Osteoblast (primary cell): ENCODE measurements at regions not wholly inside any gene's neighbourhood (a gene's known extent, or its start where the extent isn't known, plus 50 kb on each side); places are given as distances from the start of the nearest gene placed in this dataset.

Source experiments
- DNase-seq: peaks from one replicate; pipeline ENCODE4 v3.0.0; 2011; ENCODE audit warnings: low spot score, mixed read lengths; ENCODE audit not compliant: insufficient read length; ENCODE audit errors: missing footprints
- H2AFZ ChIP-seq: 2 replicates; pipeline ENCODE4 v1.6.0; 2011; ENCODE audit warnings: mild to moderate bottlenecking, low read length
- H3K27ac ChIP-seq: 2 replicates; pipeline ENCODE4 v1.5.1; 2011; ENCODE audit warnings: mild to moderate bottlenecking, low read depth, low read length, moderate library complexity
- H3K27me3 ChIP-seq: 2 replicates; pipeline ENCODE4 v1.6.0; 2012; ENCODE audit warnings: mild to moderate bottlenecking, control low read depth, inconsistent platforms, low read length, moderate library complexity; ENCODE audit not compliant: insufficient read depth
- H3K36me3 ChIP-seq: 2 replicates; pipeline ENCODE4 v1.5.1; 2011; ENCODE audit warnings: mild to moderate bottlenecking, low read length, control low read depth, moderate library complexity; ENCODE audit not compliant: insufficient read depth
- H3K4me1 ChIP-seq: 2 replicates; pipeline ENCODE4 v1.5.1; 2011; ENCODE audit warnings: mild to moderate bottlenecking, low read length, control low read depth, moderate library complexity; ENCODE audit not compliant: insufficient read depth
- H3K4me2 ChIP-seq: 2 replicates; pipeline ENCODE4 v1.6.0; 2011; ENCODE audit warnings: mild to moderate bottlenecking, low read length; ENCODE audit not compliant: insufficient read depth
- H3K4me3 ChIP-seq: fragments of 200-600 bp; sonication (generic); 3 replicates; pipeline ENCODE4 v1.5.1; 2012; ENCODE audit warnings: mild to moderate bottlenecking, low read length, inconsistent platforms; ENCODE audit not compliant: insufficient read depth
- H3K79me2 ChIP-seq: 2 replicates; pipeline ENCODE4 v1.6.0; 2012; ENCODE audit warnings: mild to moderate bottlenecking, low read length, control low read depth, inconsistent platforms; ENCODE audit not compliant: insufficient read depth
- H3K9me3 ChIP-seq: 2 replicates; pipeline ENCODE4 v1.5.1; 2011; ENCODE audit warnings: low read depth, low read length, control low read depth
- H4K20me1 ChIP-seq: 2 replicates; pipeline ENCODE4 v1.6.0; 2012; ENCODE audit warnings: mild to moderate bottlenecking, low read length, control low read depth; ENCODE audit not compliant: insufficient read depth
- CTCF ChIP-seq: IDR thresholded peaks from 2 replicates; pipeline ENCODE4 v1.5.1; 2011; ENCODE audit warnings: mild to moderate bottlenecking, low read depth, low read length, moderate library complexity; ENCODE audit errors: extremely low read depth

- Histone ChIP-seq H3K27me3 (peaks cover 40% of the 10 kb centered on the region), H3K27ac (no peak overlapping the region), H2AFZ (no peak overlapping the region), H3K4me2 (no peak overlapping the region), H3K9me3 (peaks cover 3% of the 10 kb centered on the region), H3K4me3 (no peak overlapping the region), H3K4me1 (no peaks in the 10 kb centered on the region), H4K20me1 (no peaks in the 10 kb centered on the region), H3K36me3 (no peaks in the 10 kb centered on the region), H3K79me2 (no peaks in the 10 kb centered on the region)
- TF ChIP-seq CTCF, result no peak
- no peak for DNase-seq
Observed at GRCh38 chr5:172545291-172545801, 91.0 kb upstream of the SH3PXD2B start.

- H3K79me2 ChIP-seq, result no peaks in the 10 kb centered on the region
- H3K27me3 ChIP-seq, result peaks cover 40% of the 10 kb centered on the region
- H3K9me3 ChIP-seq, result peaks cover 3% of the 10 kb centered on the region
- no peak for DNase-seq
- H3K4me2 ChIP-seq, result no peak overlapping the region
- H4K20me1 ChIP-seq, result no peaks in the 10 kb centered on the region
- no peak for TF ChIP-seq CTCF
- no peak overlapping the region for H3K4me3 ChIP-seq
- no peak overlapping the region for H2AFZ ChIP-seq
- no peaks in the 10 kb centered on the region for H3K4me1 ChIP-seq
- H3K27ac ChIP-seq, result no peak overlapping the region
- no peaks in the 10 kb centered on the region for H3K36me3 ChIP-seq
Observed at GRCh38 chr5:172544371-172545095, 90.2 kb upstream of the SH3PXD2B start.

- Histone ChIP-seq H2AFZ (no peak overlapping the region), H3K4me2 (no peak overlapping the region), H3K27me3 (peaks cover 40% of the 10 kb centered on the region), H4K20me1 (no peaks in the 10 kb centered on the region), H3K27ac (no peak overlapping the region), H3K4me1 (no peaks in the 10 kb centered on the region), H3K36me3 (no peaks in the 10 kb centered on the region), H3K79me2 (no peaks in the 10 kb centered on the region), H3K9me3 (peaks cover 3% of the 10 kb centered on the region), H3K4me3 (no peak overlapping the region)
- no peak for TF ChIP-seq CTCF
- no peak for DNase-seq
Observed at GRCh38 chr5:172543484-172544298, 89.4 kb upstream of the SH3PXD2B start.

- Histone ChIP-seq H3K4me1 (no peaks in the 10 kb centered on the region), H3K27me3 (peaks cover 38% of the 10 kb centered on the region), H3K79me2 (no peaks in the 10 kb centered on the region), H4K20me1 (no peaks in the 10 kb centered on the region), H3K4me3 (no peak overlapping the region), H3K27ac (no peak overlapping the region), H3K36me3 (no peaks in the 10 kb centered on the region), H3K4me2 (no peak overlapping the region), H3K9me3 (peaks cover 3% of the 10 kb centered on the region), H2AFZ (no peak overlapping the region)
- DNase-seq, result no peak
- TF ChIP-seq CTCF, result no peak
Observed at GRCh38 chr5:172542651-172543131, 88.4 kb upstream of the SH3PXD2B start.
